ENCODE measurements at regions not wholly inside any gene's neighbourhood (a gene's known extent, or its start where the extent isn't known, plus 50 kb on each side); places are given as distances from the start of the nearest gene placed in this dataset.

GRCh38 chr7:145644426-145645134, 472.0 kb upstream of the CNTNAP2 start:
- FAIRE-seq: no peak

- no peak for FAIRE-seq
Observed at GRCh38 chr7:145643981-145644380, 472.6 kb upstream of the CNTNAP2 start.

- no peak for FAIRE-seq
Observed at GRCh38 chr7:145633513-145633912, 483.1 kb upstream of the CNTNAP2 start.

- no peak for FAIRE-seq
Observed at GRCh38 chr7:145624618-145625017, 492.0 kb upstream of the CNTNAP2 start.

GRCh38 chr7:145605963-145606362, 510.6 kb upstream of the CNTNAP2 start:
- no peak for FAIRE-seq

- FAIRE-seq: no peak
Observed at GRCh38 chr7:145599376-145599775, 517.2 kb upstream of the CNTNAP2 start.

- FAIRE-seq: no peak
Observed at GRCh38 chr7:145584401-145584800, 532.2 kb upstream of the CNTNAP2 start.

- FAIRE-seq: no peak
Observed at GRCh38 chr7:145582742-145583303, 533.8 kb upstream of the CNTNAP2 start.

- FAIRE-seq: no peak
Observed at GRCh38 chr7:145557805-145558204, 558.8 kb upstream of the CNTNAP2 start.

- no peak for FAIRE-seq
Observed at GRCh38 chr7:145543242-145543641, 573.4 kb upstream of the CNTNAP2 start.

- FAIRE-seq: no peak
Observed at GRCh38 chr7:145539910-145540309, 576.7 kb upstream of the CNTNAP2 start.

- no peak for FAIRE-seq
Observed at GRCh38 chr7:145534301-145534700, 582.3 kb upstream of the CNTNAP2 start.

GRCh38 chr7:145520284-145520683, 596.3 kb upstream of the CNTNAP2 start:
- no peak for FAIRE-seq

GRCh38 chr7:145511004-145511403, 605.6 kb upstream of the CNTNAP2 start:
- no peak for FAIRE-seq

GRCh38 chr7:145497911-145498525, 618.6 kb upstream of the CNTNAP2 start:
- FAIRE-seq: no peak

GRCh38 chr7:145490356-145490755, 626.2 kb upstream of the CNTNAP2 start:
- no peak for FAIRE-seq

GRCh38 chr7:145489609-145490008, 627.0 kb upstream of the CNTNAP2 start:
- FAIRE-seq: no peak

GRCh38 chr7:145488816-145489215, 627.8 kb upstream of the CNTNAP2 start:
- no peak for FAIRE-seq

- no peak for FAIRE-seq
Observed at GRCh38 chr7:145481985-145482384, 634.6 kb upstream of the CNTNAP2 start.

GRCh38 chr7:145478541-145478940, 638.1 kb upstream of the CNTNAP2 start:
- FAIRE-seq: no peak

- FAIRE-seq: no peak
Observed at GRCh38 chr7:145474009-145474686, 638.3 kb upstream of the TPK1 start.

GRCh38 chr7:145471883-145472282, 636.0 kb upstream of the TPK1 start:
- FAIRE-seq: no peak

- peak; percentile 95 for FAIRE-seq
Observed at GRCh38 chr7:145464287-145464686, 628.4 kb upstream of the TPK1 start.

GRCh38 chr7:145462463-145462862, 626.6 kb upstream of the TPK1 start:
- no peak for FAIRE-seq

Data from endometrium (tissue), 2 donors.